Nephron (organoid): ENCODE measurements at regions not wholly inside any gene's neighbourhood (a gene's known extent, or its start where the extent isn't known, plus 50 kb on each side); places are given as distances from the start of the nearest gene placed in this dataset.

Experiments used
- H3K27ac Mint-ChIP-seq, 3 experiments: 2 replicates each; pipeline ENCODE4 v1.8.0; 2020; ENCODE audit warnings: mixed read lengths in 3 of 3, mild to moderate bottlenecking in 2 of 3, moderate library complexity in 1 of 3
- H3K27me3 Mint-ChIP-seq: 2 replicates; pipeline ENCODE4 v1.8.0; 2021; ENCODE audit warnings: low read depth, mild to moderate bottlenecking, moderate library complexity, mixed read lengths
- H3K36me3 Mint-ChIP-seq: 2 replicates; pipeline ENCODE4 v1.8.0; 2020; ENCODE audit warnings: low read depth, mixed read lengths
- H3K4me1 Mint-ChIP-seq: 2 replicates; pipeline ENCODE4 v1.8.0; 2020; ENCODE audit warnings: mixed read lengths
- H3K4me3 Mint-ChIP-seq, 3 experiments: 2 replicates each; pipeline ENCODE4 v1.8.0; 2020; ENCODE audit warnings: mild to moderate bottlenecking in 3 of 3, mixed read lengths in 3 of 3, moderate library complexity in 2 of 3
- H3K9me3 Mint-ChIP-seq: 2 replicates; pipeline ENCODE4 v1.8.0; 2020; ENCODE audit warnings: mixed read lengths
- TF ChIP-seq, protein P1 (sequence below), 3 experiments: fragments of 200-600 bp; sonication (generic); IDR thresholded peaks; one replicate each; pipeline ENCODE4 v1.5.0; 2021; ENCODE audit warnings: antibody characterized with exemption in 3 of 3; ENCODE audit not compliant: unreplicated experiment in 3 of 3

DNA sequence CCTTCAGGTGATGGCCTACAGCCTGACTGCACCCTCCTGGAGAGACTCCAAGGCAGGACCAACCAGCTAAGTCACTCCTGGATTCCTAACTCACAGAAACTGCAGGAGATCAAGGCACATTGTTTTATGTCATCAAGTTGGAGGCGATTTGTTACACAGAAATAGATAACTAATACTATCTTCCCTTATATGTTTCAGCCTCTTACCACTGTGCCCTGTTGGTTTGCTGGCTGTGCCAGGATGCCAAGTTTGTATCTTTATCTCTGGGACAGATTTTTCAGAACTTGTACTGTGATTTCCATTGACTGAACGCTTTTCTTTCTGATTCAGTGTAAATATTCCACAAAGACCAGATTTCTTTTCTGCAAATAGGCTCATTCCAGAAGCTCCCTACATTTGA lies 76.2 kb upstream of the OPCML start:
- TF ChIP-seq, protein P1, sequence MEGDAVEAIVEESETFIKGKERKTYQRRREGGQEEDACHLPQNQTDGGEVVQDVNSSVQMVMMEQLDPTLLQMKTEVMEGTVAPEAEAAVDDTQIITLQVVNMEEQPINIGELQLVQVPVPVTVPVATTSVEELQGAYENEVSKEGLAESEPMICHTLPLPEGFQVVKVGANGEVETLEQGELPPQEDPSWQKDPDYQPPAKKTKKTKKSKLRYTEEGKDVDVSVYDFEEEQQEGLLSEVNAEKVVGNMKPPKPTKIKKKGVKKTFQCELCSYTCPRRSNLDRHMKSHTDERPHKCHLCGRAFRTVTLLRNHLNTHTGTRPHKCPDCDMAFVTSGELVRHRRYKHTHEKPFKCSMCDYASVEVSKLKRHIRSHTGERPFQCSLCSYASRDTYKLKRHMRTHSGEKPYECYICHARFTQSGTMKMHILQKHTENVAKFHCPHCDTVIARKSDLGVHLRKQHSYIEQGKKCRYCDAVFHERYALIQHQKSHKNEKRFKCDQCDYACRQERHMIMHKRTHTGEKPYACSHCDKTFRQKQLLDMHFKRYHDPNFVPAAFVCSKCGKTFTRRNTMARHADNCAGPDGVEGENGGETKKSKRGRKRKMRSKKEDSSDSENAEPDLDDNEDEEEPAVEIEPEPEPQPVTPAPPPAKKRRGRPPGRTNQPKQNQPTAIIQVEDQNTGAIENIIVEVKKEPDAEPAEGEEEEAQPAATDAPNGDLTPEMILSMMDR (IDR thresholded peaks at IDR 0.05; ENCODE audit: unreplicated experiment in 3 of 3) = no peak
- Mint-ChIP-seq H3K4me1 (no peaks in the 10 kb centered on the region), H3K4me3 (no peak overlapping the region), H3K36me3 (peaks cover 4% of the 10 kb centered on the region), H3K27ac (no peak overlapping the region), H3K27me3 (peaks cover 11% of the 10 kb centered on the region), H3K9me3 (peaks cover 23% of the 10 kb centered on the region)

DNA sequence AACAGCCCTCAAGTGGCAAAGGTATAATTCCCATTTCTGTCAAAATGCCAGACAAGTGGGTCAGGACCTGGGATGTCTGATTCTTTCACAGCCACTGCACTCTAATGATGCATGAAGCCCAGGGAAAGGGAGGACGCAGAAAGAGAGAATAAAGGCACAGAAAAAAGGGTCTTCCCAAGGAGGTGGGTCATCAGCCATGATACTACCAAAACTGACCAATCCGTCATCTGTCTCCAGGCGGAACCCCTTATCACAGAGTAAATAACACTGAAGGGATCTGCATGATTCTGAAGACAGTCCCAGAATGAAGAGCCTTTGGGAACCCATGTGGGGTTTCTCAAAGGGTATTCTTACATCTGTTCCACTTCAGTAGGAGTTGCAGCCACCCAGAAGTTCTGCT lies 73.8 kb upstream of the OPCML start:
- Mint-ChIP-seq H3K4me1 (no peaks in the 10 kb centered on the region), H3K4me3 (no peak overlapping the region), H3K27me3 (peaks cover 16% of the 10 kb centered on the region), H3K36me3 (no peaks in the 10 kb centered on the region), H3K9me3 (peaks cover 13% of the 10 kb centered on the region), H3K27ac (no peak overlapping the region)
- TF ChIP-seq, protein P1 (IDR thresholded peaks at IDR 0.05; ENCODE audit: unreplicated experiment in 3 of 3) = no peak

DNA sequence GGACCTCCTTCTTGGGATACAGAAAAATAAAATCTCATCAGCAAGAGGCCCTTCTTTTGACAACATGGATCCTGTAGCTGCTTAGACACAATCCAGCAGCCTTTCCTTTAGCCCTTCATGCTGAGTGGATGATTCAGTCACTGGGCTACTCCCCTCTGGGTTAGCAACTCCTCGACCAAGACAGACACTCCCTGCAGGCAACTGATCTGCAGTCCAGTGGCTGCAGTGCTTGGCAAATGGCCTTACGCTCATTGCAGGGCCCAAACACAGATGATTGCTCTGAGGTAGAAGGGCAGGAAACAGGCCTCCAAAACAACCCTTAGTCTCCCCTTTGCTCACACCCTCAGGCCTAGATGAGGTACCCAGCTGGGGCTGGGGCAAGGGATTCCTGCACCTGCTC lies 73.2 kb upstream of the OPCML start:
- TF ChIP-seq, protein P1 (IDR thresholded peaks at IDR 0.05; ENCODE audit: unreplicated experiment in 3 of 3) = no peak
- Mint-ChIP-seq H3K4me1 (no peaks in the 10 kb centered on the region), H3K27ac (no peak overlapping the region), H3K27me3 (peaks cover 22% of the 10 kb centered on the region), H3K36me3 (no peaks in the 10 kb centered on the region), H3K4me3 (no peak overlapping the region), H3K9me3 (peaks cover 7% of the 10 kb centered on the region)

DNA sequence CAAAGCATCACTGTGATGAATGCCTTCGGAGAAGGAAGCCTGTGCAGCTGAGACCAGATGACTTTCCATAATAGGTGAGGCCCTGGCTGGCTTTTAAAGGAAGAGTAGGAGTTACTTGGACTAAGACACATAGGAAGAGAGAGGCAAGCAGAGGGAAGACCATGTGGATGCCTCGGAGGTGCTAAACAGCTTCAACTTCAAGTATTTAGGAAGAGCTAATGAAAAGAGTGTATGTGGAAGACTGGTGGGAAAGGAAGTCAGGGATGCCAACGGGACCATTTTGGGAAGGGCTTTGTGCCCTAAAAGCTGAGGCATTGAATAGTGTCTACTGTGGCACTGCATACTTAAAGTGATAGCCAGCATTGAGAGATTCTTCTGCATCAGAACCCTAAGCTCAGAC lies 69.3 kb upstream of the OPCML start:
- Mint-ChIP-seq H3K27ac (peak overlapping the region in 1 of 3 experiments; percentile 79), H3K27me3 (peaks cover 25% of the 10 kb centered on the region), H3K4me1 (no peaks in the 10 kb centered on the region), H3K9me3 (no peaks in the 10 kb centered on the region), H3K36me3 (no peaks in the 10 kb centered on the region), H3K4me3 (no peak overlapping the region)
- TF ChIP-seq, protein P1 (IDR thresholded peaks at IDR 0.05; ENCODE audit: unreplicated experiment in 3 of 3) = no peak

DNA sequence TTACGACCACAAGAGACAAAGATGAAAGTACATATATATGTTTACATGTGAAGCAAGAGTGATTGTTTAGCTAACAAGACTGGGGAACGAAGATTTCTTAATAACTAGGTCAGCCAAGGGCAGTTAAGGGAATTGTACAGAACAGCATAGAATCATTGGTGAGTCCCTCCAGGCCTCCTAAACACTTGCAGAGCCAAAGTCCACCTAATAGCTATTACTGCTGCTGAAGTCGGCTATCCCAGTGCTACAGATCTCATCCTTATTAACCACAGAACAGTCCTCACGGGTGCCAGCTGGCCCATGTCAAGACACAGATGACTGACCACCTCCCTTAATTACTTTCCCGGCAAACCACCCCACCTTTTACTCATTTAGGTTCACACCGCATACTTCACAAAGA lies 68.5 kb upstream of the OPCML start:
- peak overlapping the region; percentile 40 to 79 (median 72) for H3K27ac Mint-ChIP-seq
- no peak overlapping the region for H3K4me3 Mint-ChIP-seq
- H3K27me3 Mint-ChIP-seq = peaks cover 31% of the 10 kb centered on the region
- H3K9me3 Mint-ChIP-seq = no peaks in the 10 kb centered on the region
- no peaks in the 10 kb centered on the region for H3K4me1 Mint-ChIP-seq
- TF ChIP-seq, protein P1 (IDR thresholded peaks at IDR 0.05; ENCODE audit: unreplicated experiment in 3 of 3) = no peak
- no peaks in the 10 kb centered on the region for H3K36me3 Mint-ChIP-seq

DNA sequence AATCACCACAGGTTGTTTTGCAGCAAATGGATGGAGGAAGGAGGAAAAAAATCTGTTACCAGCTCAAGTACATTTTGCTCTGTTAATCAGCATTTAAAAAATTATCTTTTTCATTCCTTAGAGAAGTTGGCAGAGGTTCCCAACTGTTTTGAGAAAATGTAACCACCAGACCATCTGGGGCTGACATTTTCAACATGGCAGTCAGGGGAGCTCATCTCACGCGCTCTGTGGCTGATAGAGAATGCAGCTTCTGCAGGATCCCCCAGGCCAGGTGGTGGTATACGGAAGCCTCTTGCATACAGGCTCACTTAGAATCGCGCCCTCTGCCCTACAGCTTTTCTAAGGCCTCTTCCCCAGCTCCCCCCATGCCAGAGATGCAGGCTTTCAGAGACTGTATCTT lies 68.0 kb upstream of the OPCML start:
- H3K27me3 Mint-ChIP-seq = peaks cover 31% of the 10 kb centered on the region
- H3K4me3 Mint-ChIP-seq = no peak overlapping the region
- no peaks in the 10 kb centered on the region for H3K9me3 Mint-ChIP-seq
- no peaks in the 10 kb centered on the region for H3K36me3 Mint-ChIP-seq
- peak overlapping the region; percentile 40 to 79 (median 72) for H3K27ac Mint-ChIP-seq
- no peaks in the 10 kb centered on the region for H3K4me1 Mint-ChIP-seq
- TF ChIP-seq, protein P1 (IDR thresholded peaks at IDR 0.05; ENCODE audit: unreplicated experiment in 3 of 3) = no peak
